ENCODE measurements at regions not wholly inside any gene's neighbourhood (a gene's known extent, or its start where the extent isn't known, plus 50 kb on each side); places are given as distances from the start of the nearest gene placed in this dataset.

GRCh38 chr6:23523771-23524170, 602.2 kb upstream of the NRSN1 start:
- no peak for TF ChIP-seq EZH2 (IDR thresholded peaks at IDR 0.05; ENCODE audit: low read length, missing control alignments)
- no peak for TF ChIP-seq CTCF (conservative IDR thresholded peaks at IDR 0.05 in 1 of 2, IDR thresholded peaks at IDR 0.05 in 1 of 2; ENCODE audit: low read depth in 1 of 2, low read length in 2 of 2)
